MCF 10A (cell line): ENCODE measurements at regions not wholly inside any gene's neighbourhood (a gene's known extent, or its start where the extent isn't known, plus 50 kb on each side); places are given as distances from the start of the nearest gene placed in this dataset.

ENCODE experiments used
- BruUV-seq: library from RNA; stranded (reverse); fragments of 400-500 nt; replicated peaks from 2 replicates; lab custom pipeline; 2021; lab: Mats Ljungman, UMichigan
- CTCF ChIA-PET: fragments of 300-600 bp; sonication (Branson Sonifier 250); formaldehyde crosslinking; extraction: SDS; loops from one replicate; lab custom pipeline; 2021; ENCODE audit warnings: antibody characterized with exemption, inconsistent platforms; lab: Yijun Ruan, JAX
- POLR2A ChIA-PET: fragments of 300-600, 350-650 bp; sonication (Branson Sonifier 250); formaldehyde crosslinking; extraction: SDS; loops from one replicate; lab custom pipeline; 2020; ENCODE audit warnings: antibody characterized with exemption, inconsistent platforms; lab: Yijun Ruan, JAX
- DNase-seq: peaks from one replicate; pipeline ENCODE4 v3.0.0-alpha.2; 2018; ENCODE audit not compliant: unreplicated experiment
- H3K27ac Mint-ChIP-seq: one replicate; pipeline ENCODE4 v1.8.0; 2022; ENCODE audit warnings: mild to moderate bottlenecking, low read depth, mixed read lengths; ENCODE audit not compliant: unreplicated experiment
- H3K27me3 Mint-ChIP-seq: one replicate; pipeline ENCODE4 v1.8.0; 2022; ENCODE audit warnings: mixed read lengths; ENCODE audit not compliant: insufficient read depth, unreplicated experiment
- H3K36me3 Mint-ChIP-seq: one replicate; pipeline ENCODE4 v1.8.0; 2022; ENCODE audit warnings: mild to moderate bottlenecking, moderate library complexity, mixed read lengths; ENCODE audit not compliant: insufficient read depth, unreplicated experiment
- H3K4me1 Mint-ChIP-seq: one replicate; pipeline ENCODE4 v1.8.0; 2022; ENCODE audit warnings: mixed read lengths; ENCODE audit not compliant: insufficient read depth, unreplicated experiment
- H3K4me3 Mint-ChIP-seq: one replicate; pipeline ENCODE4 v1.8.0; 2022; ENCODE audit warnings: mild to moderate bottlenecking, moderate library complexity, mixed read lengths; ENCODE audit not compliant: unreplicated experiment
- H3K9me3 Mint-ChIP-seq: one replicate; pipeline ENCODE4 v1.8.0; 2022; ENCODE audit warnings: mixed read lengths; ENCODE audit not compliant: unreplicated experiment
- intact Hi-C: fragments of 100-400 bp; cut with micrococcal nuclease; formaldehyde crosslinking; loops from 2 replicates; pipeline ENCODE4 v1.14.1; 2022
- TF ChIP-seq, protein P1 (sequence below): fragments of 200-600 bp; IDR thresholded peaks from one replicate; pipeline ENCODE4 v1.8.0; 2022; ENCODE audit warnings: antibody characterized with exemption, mild to moderate bottlenecking; ENCODE audit not compliant: unreplicated experiment

DNA sequence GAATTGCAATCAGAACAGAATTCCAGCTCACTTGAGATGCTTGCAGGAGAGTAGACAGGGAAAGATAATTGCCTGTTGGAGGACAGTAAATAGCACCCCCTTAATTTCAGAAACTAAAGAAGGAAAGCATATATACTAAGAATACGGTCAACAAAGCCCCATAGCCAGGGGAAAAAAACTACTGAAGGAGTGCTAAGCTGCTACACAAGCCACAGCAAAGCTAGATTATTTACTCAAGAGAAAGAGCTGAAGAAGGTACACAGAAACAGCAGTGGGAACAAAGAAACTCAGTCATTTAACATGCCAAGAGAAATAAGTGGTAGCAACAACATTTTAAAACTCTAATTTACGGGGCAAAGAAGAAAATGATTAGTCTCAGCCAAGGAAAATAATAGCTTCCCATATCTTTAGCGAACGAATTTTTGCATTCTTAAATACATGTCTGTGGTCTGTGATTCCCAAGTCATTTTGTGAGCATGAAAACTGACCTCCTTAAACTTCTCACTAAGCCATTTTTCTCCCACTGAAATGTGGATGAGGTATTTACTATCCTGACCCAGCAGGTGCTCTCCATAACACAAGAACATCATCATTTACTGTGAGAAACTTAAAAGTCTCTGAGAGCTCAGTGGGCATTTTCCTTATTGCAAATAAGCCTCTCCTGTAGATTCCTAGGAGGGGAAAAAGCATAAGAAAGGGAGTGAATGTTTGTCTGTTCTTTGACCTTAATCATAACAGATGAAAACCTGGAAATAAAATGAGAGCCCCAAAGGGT lies 196.0 kb downstream of the PAX3 start:
- BruUV-seq: no TSS peak
- no peak for DNase-seq
- Mint-ChIP-seq H3K9me3 (no peaks in the 10 kb centered on the region), H3K27ac (no peak overlapping the region), H3K4me1 (no peaks in the 10 kb centered on the region), H3K36me3 (no peaks in the 10 kb centered on the region), H3K4me3 (no peak overlapping the region), H3K27me3 (peaks cover 100% of the 10 kb centered on the region)
- TF ChIP-seq, protein P1, sequence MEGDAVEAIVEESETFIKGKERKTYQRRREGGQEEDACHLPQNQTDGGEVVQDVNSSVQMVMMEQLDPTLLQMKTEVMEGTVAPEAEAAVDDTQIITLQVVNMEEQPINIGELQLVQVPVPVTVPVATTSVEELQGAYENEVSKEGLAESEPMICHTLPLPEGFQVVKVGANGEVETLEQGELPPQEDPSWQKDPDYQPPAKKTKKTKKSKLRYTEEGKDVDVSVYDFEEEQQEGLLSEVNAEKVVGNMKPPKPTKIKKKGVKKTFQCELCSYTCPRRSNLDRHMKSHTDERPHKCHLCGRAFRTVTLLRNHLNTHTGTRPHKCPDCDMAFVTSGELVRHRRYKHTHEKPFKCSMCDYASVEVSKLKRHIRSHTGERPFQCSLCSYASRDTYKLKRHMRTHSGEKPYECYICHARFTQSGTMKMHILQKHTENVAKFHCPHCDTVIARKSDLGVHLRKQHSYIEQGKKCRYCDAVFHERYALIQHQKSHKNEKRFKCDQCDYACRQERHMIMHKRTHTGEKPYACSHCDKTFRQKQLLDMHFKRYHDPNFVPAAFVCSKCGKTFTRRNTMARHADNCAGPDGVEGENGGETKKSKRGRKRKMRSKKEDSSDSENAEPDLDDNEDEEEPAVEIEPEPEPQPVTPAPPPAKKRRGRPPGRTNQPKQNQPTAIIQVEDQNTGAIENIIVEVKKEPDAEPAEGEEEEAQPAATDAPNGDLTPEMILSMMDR: no peak
- intact Hi-C loops: no loop called here
- POLR2A ChIA-PET: interaction anchor here (1.3 kb wide), 1 partner anchor 18 kb away, joined by 3 read pairs; no protein-coding TSS in a partner anchor
- CTCF ChIA-PET: interaction anchor here (0.6 to 0.7 kb wide), 2 partner anchors 22 to 251 kb away, joined by 3 to 4 read pairs; no protein-coding TSS in a partner anchor

DNA sequence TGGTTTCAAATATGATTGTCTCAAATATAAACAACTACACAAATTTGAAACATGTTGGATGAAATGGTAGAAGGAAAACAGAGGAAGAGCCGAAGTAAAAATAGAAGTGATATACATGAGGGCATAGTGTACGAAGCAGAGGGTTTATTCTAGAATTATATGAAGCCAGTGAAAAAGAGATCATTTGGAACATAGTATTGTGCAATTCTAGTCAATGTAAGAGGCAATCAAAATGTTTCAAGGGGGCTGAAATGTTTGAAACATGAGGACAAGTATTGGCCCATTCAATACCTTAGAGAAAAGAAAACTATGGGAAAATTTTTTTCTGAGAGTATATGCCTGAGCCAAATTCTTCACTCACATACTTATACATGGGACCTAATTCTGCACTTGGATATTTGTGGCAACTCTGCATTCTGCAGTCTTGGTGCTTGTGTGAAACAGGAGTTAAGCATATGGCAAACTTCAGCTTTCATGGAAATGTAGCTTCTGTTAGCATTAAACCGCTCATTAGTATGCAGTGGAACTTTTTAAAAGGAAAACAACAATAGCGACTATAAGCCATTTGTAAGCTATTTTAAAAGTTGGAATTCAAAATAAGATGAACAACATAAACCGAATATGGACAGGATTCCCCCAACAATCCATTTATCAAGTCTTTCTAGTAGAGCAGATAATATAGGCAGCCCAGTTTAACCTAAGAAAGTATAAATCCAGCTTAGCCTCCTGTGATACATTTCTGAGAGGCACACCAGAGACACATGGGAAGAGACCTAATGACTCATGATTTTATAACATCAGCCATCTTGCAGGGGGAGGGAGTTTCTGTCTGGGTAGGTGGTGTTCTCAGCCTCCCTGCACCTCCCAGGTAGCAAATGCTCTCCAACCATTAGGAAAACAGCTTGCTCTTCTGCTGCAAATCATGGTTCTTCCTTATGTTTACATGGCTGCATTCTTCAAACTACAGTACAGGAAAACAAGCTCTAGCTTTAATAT lies 197.8 kb downstream of the PAX3 start:
- no peak overlapping the region for H3K4me3 Mint-ChIP-seq
- ChIA-PET POLR2A (interaction anchor here (0.9 kb wide), 1 partner anchor 105 kb away, joined by 3 read pairs; no protein-coding TSS in a partner anchor), CTCF (interaction anchor here (0.6 to 1.2 kb wide), 4 partner anchors 16 to 45 kb away, joined by 3 read pairs; no protein-coding TSS in a partner anchor)
- no TSS peak for BruUV-seq
- H3K9me3 Mint-ChIP-seq: no peaks in the 10 kb centered on the region
- peaks cover 99% of the 10 kb centered on the region for H3K27me3 Mint-ChIP-seq
- no peak overlapping the region for H3K27ac Mint-ChIP-seq
- no peaks in the 10 kb centered on the region for H3K36me3 Mint-ChIP-seq
- intact Hi-C loops: no loop called here
- no peak for DNase-seq
- H3K4me1 Mint-ChIP-seq: no peaks in the 10 kb centered on the region
- TF ChIP-seq, protein P1: no peak

DNA sequence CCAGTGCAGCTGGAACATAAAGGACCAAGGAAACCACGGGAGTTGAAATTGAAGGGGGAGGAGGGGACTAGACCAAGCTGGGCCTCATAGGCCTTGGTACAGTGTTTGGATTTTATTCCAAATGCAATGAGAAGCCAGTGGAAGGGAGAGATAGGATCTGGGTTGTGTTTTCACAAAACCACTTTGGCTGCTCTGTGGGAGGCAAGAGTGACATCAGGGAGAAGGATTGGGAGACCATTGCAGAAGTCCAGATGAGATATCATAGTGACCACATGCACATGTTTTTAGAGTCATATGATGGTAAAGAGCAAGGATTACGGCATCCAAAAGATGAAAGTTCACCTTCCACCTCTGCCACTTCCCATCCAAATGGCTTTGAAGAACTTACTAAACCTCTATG lies 210.2 kb downstream of the PAX3 start:
- no peak overlapping the region for H3K4me3 Mint-ChIP-seq
- no peaks in the 10 kb centered on the region for H3K9me3 Mint-ChIP-seq
- H3K36me3 Mint-ChIP-seq: no peaks in the 10 kb centered on the region
- intact Hi-C loops: no loop called here
- H3K4me1 Mint-ChIP-seq: no peaks in the 10 kb centered on the region
- no peak for DNase-seq
- BruUV-seq: no TSS peak
- TF ChIP-seq, protein P1: no peak
- H3K27ac Mint-ChIP-seq: no peak overlapping the region
- CTCF ChIA-PET: interaction anchor here (0.5 kb wide), 1 partner anchor 1232 kb away, joined by 4 read pairs; no protein-coding TSS in a partner anchor
- POLR2A ChIA-PET: interaction anchor here (0.6 kb wide), 1 partner anchor 509 kb away, joined by 5 read pairs; no protein-coding TSS in a partner anchor
- H3K27me3 Mint-ChIP-seq: peaks cover 49% of the 10 kb centered on the region
